DOHH2 (cell line): ENCODE measurements at regions not wholly inside any gene's neighbourhood (a gene's known extent, or its start where the extent isn't known, plus 50 kb on each side); places are given as distances from the start of the nearest gene placed in this dataset.

ENCODE experiments used
- H3F3A ChIP-seq: fragments of 200-600 bp; sonication (generic), shearing (Covaris generic); 2 replicates; pipeline ENCODE4 v1.6.0; 2016; ENCODE audit warnings: antibody characterized with exemption, mild to moderate bottlenecking; ENCODE audit not compliant: control insufficient read depth, insufficient read depth
- H3K27ac ChIP-seq: fragments of 200-600 bp; sonication (generic); 2 replicates; pipeline ENCODE4 v1.5.1; 2014; ENCODE audit warnings: low read depth, mild to moderate bottlenecking, low read length, moderate library complexity
- H3K27me3 ChIP-seq: fragments of 200-600 bp; sonication (generic); 2 replicates; pipeline ENCODE4 v1.6.1; 2014; ENCODE audit warnings: mild to moderate bottlenecking, low read length, mixed read lengths; ENCODE audit not compliant: control insufficient read depth
- H3K36me3 ChIP-seq: fragments of 200-600 bp; sonication (generic); 2 replicates; pipeline ENCODE4 v1.6.1; 2014; ENCODE audit warnings: mild to moderate bottlenecking, low read length, moderate library complexity, mixed read lengths; ENCODE audit not compliant: control insufficient read depth
- H3K4me1 ChIP-seq: fragments of 200-600 bp; sonication (generic); 2 replicates; pipeline ENCODE4 v1.6.1; 2014; ENCODE audit warnings: mild to moderate bottlenecking, low read length, mixed read lengths; ENCODE audit not compliant: control insufficient read depth
- H3K4me2 ChIP-seq: fragments of 200-600 bp; sonication (generic); 2 replicates; pipeline ENCODE4 v1.6.0; 2014; ENCODE audit warnings: mild to moderate bottlenecking, low read length, moderate library complexity
- H3K4me3 ChIP-seq: fragments of 200-600 bp; sonication (generic); 2 replicates; pipeline ENCODE4 v1.5.1; 2014; ENCODE audit warnings: mild to moderate bottlenecking, low read length, mixed read lengths
- H3K79me2 ChIP-seq: fragments of 200-600 bp; sonication (generic); 2 replicates; pipeline ENCODE4 v1.6.1; 2014; ENCODE audit warnings: mild to moderate bottlenecking, low read length, mixed read lengths; ENCODE audit not compliant: control insufficient read depth
- H3K9me2 ChIP-seq: fragments of 200-600 bp; sonication (generic); replicated peaks from 2 replicates; pipeline ENCODE4 v1.6.1; 2014; ENCODE audit warnings: mild to moderate bottlenecking, low read length, mixed read lengths; ENCODE audit not compliant: control insufficient read depth
- H3K9me3 ChIP-seq: fragments of 200-600 bp; sonication (generic); 2 replicates; pipeline ENCODE4 v1.6.1; 2014; ENCODE audit warnings: antibody characterized with exemption, low read length, mixed read lengths; ENCODE audit not compliant: control insufficient read depth, insufficient read depth
- H4K20me1 ChIP-seq: fragments of 200-600 bp; sonication (generic); 2 replicates; pipeline ENCODE4 v1.6.0; 2014; ENCODE audit warnings: low read depth, mild to moderate bottlenecking, antibody characterized with exemption, low read length, moderate library complexity; ENCODE audit not compliant: control insufficient read depth, insufficient read depth
- EZH2phosphoT487 ChIP-seq: fragments of 200-600 bp; sonication (generic); IDR thresholded peaks from 2 replicates; pipeline ENCODE4 v1.6.1; 2017; ENCODE audit warnings: borderline replicate concordance, mild to moderate bottlenecking, antibody characterized with exemption, low read length, moderate library complexity, mixed read lengths
- TF ChIP-seq, protein P1 (sequence below): fragments of 200-600 bp; sonication (generic); IDR thresholded peaks from one replicate; pipeline ENCODE4 v1.5.1; 2014; ENCODE audit warnings: antibody characterized with exemption, mild to moderate bottlenecking, low read depth, low read length; ENCODE audit not compliant: poor library complexity, severe bottlenecking

DNA sequence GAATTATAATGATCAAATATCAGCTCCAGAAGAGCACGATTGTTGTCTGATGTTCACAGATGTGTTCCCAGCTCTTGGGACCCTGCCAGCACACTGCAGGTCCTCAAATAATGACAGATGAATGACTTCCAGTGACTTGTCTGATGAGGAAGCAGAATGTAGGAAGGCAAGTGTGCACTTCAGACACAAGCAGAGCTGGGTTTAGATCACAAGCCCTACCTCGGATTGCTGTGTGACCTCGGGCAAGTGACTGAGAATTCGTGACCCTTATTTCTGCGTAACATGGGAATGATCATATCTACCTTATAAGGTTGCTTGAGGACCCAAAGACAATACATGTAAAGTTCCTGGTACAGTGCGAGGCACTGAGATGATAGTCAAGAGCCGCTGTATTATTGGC lies 182.2 kb downstream of the ABCC12 start:
- H4K20me1 ChIP-seq, result no peaks in the 10 kb centered on the region
- no peaks in the 10 kb centered on the region for H3K79me2 ChIP-seq
- no peak overlapping the region for H3K4me2 ChIP-seq
- no peaks in the 10 kb centered on the region for H3K9me2 ChIP-seq
- no peak overlapping the region for H3K4me3 ChIP-seq
- H3K36me3 ChIP-seq, result no peaks in the 10 kb centered on the region
- no peaks in the 10 kb centered on the region for H3F3A ChIP-seq
- TF ChIP-seq, protein P1, sequence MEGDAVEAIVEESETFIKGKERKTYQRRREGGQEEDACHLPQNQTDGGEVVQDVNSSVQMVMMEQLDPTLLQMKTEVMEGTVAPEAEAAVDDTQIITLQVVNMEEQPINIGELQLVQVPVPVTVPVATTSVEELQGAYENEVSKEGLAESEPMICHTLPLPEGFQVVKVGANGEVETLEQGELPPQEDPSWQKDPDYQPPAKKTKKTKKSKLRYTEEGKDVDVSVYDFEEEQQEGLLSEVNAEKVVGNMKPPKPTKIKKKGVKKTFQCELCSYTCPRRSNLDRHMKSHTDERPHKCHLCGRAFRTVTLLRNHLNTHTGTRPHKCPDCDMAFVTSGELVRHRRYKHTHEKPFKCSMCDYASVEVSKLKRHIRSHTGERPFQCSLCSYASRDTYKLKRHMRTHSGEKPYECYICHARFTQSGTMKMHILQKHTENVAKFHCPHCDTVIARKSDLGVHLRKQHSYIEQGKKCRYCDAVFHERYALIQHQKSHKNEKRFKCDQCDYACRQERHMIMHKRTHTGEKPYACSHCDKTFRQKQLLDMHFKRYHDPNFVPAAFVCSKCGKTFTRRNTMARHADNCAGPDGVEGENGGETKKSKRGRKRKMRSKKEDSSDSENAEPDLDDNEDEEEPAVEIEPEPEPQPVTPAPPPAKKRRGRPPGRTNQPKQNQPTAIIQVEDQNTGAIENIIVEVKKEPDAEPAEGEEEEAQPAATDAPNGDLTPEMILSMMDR, result no peak
- no peak for TF ChIP-seq EZH2phosphoT487
- H3K4me1 ChIP-seq, result no peaks in the 10 kb centered on the region
- no peaks in the 10 kb centered on the region for H3K27me3 ChIP-seq
- no peaks in the 10 kb centered on the region for H3K9me3 ChIP-seq
- H3K27ac ChIP-seq, result no peak overlapping the region

- H3K9me3 ChIP-seq, result no peaks in the 10 kb centered on the region
- H4K20me1 ChIP-seq, result no peaks in the 10 kb centered on the region
- no peak overlapping the region for H3K27ac ChIP-seq
- no peaks in the 10 kb centered on the region for H3K79me2 ChIP-seq
- H3K4me1 ChIP-seq, result no peaks in the 10 kb centered on the region
- no peaks in the 10 kb centered on the region for H3F3A ChIP-seq
- no peak overlapping the region for H3K4me3 ChIP-seq
- H3K9me2 ChIP-seq, result no peaks in the 10 kb centered on the region
- no peaks in the 10 kb centered on the region for H3K27me3 ChIP-seq
- no peaks in the 10 kb centered on the region for H3K36me3 ChIP-seq
- no peak overlapping the region for H3K4me2 ChIP-seq
- no peak for TF ChIP-seq EZH2phosphoT487
- TF ChIP-seq, protein P1, result no peak
These were observed 183.4 kb downstream of the ABCC12 start for GRCh38 chr16:47972246-47972985.

- Histone ChIP-seq H3K4me3 (no peak overlapping the region), H3K36me3 (no peaks in the 10 kb centered on the region), H3K9me3 (no peaks in the 10 kb centered on the region), H3K4me2 (no peak overlapping the region), H3K4me1 (no peaks in the 10 kb centered on the region), H4K20me1 (no peaks in the 10 kb centered on the region), H3K79me2 (no peaks in the 10 kb centered on the region), H3F3A (no peaks in the 10 kb centered on the region), H3K27me3 (no peaks in the 10 kb centered on the region), H3K27ac (no peak overlapping the region), H3K9me2 (no peaks in the 10 kb centered on the region)
- TF ChIP-seq, protein P1, result no peak
- no peak for TF ChIP-seq EZH2phosphoT487
These were observed 184.6 kb downstream of the ABCC12 start for GRCh38 chr16:47971225-47971624.
